T-helper 1 cell treated with Interleukin-12 subunit alpha and Interleukin-12 subunit beta and Interleukin-4 antibody, amounts not matched to agents 30 ng/mL and 1 ng/mL, for 36 hours (primary cell): ENCODE measurements at regions not wholly inside any gene's neighbourhood (a gene's known extent, or its start where the extent isn't known, plus 50 kb on each side); places are given as distances from the start of the nearest gene placed in this dataset.
"Not testable (repeated sequence)": the region's sequence is repeated elsewhere in the genome, so short reads cannot be mapped to it uniquely, and the experiment has no call there.

ENCODE experiments used
- intact Hi-C: fragments of 100-400 bp; cut with micrococcal nuclease; formaldehyde crosslinking; loops from one replicate; pipeline ENCODE4 v1.15.1; 2024

DNA sequence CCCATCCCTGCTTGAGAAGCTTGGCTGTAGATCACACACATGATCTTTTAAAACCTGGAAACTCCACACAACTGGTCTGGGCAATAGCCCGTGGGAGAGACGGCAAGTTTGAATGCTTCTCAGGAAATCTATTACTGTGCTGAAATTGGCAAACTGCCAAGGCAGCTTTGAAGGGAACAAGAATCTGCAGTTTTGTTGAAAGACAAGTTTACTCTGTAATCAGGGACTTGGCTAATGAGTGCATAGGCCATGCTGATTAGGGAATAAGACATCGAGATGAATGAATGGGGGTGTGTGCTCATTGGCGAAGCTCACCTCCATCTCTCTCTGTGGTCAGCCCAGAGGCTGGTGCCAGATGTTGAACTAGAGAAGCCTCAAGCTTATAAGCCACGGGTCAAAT, 218.8 kb downstream of the HIPK3 start:
- intact Hi-C loops = no loop called here

DNA sequence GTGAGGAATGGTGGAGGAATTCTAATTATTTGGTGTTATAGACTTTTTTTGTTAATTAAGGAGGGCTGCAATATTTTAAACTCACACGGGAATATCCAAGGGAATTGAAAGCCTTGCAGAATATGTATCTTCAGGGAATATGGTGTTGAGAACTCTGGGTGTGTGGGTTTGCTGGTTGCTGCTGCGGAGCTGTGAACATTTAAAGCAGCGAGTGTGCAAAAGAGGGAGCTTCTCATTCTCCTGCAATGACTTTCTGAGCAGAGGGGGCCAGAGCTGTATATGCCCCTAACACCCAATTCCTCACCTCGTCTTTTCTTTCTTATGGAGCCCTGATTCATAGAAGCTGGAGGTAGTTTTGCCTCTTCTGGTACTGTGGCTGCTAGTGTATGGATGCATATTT, 217.7 kb downstream of the HIPK3 start:
- intact Hi-C loops = no loop called here

DNA sequence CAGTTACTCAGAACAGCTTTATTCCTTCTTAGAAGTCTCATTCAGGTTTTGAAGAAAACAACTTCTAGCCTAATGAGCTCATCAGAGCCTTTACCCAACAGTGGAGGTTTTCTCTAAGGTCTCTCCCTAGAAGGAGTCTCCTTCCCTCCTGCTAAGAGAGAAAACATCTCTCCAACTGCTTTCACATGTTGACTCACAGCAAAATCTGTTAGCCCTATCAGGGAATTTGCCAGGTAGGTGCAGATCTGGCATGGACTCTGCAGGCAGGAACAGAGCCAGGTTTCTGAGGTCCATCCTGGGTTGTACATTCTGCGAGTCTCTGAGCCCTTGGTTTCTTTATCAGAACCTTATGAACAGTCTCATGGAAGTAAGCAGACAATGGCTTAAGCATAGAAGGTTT, 214.4 kb downstream of the HIPK3 start:
- intact Hi-C loops = no loop called here

DNA sequence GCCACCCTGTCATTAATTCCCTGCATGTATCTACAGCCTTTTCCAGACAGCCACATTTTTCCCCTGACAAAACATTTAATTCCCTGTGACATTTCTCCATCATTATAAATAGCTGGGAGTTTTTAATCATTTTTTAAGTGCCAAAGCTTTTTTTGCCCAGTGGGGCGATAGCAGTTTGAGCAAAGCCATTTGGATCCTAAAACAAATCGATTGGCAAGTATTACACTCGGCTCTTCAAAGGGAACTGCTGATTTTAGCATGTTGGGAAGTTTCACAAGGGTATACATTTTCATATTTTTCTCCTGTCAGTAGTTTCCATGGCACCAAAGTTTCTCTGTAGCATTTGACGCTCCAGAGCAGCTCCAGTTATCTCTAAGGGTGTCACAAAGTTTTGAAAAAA, 210.8 kb downstream of the HIPK3 start:
- intact Hi-C loops = no loop called here

DNA sequence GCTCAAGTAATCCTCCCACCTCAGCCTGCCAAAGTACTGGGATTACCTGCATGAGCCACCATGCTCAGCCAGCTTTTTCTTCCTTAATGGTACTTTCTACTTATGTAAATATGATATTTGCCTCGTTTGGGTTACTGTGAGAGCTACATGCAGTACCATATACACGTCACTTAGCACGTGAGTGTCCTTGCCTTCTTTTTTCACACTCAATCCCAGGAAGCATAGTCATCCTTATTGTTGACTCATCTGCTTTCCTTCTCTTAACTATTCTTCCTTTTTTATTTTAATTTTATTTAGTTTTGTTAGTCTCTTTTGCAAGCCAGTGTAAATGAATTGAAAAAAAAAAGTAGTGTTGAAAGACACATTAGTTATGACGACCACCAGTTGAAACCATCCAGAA, 205.9 kb downstream of the HIPK3 start:
- intact Hi-C loops = no loop called here

DNA sequence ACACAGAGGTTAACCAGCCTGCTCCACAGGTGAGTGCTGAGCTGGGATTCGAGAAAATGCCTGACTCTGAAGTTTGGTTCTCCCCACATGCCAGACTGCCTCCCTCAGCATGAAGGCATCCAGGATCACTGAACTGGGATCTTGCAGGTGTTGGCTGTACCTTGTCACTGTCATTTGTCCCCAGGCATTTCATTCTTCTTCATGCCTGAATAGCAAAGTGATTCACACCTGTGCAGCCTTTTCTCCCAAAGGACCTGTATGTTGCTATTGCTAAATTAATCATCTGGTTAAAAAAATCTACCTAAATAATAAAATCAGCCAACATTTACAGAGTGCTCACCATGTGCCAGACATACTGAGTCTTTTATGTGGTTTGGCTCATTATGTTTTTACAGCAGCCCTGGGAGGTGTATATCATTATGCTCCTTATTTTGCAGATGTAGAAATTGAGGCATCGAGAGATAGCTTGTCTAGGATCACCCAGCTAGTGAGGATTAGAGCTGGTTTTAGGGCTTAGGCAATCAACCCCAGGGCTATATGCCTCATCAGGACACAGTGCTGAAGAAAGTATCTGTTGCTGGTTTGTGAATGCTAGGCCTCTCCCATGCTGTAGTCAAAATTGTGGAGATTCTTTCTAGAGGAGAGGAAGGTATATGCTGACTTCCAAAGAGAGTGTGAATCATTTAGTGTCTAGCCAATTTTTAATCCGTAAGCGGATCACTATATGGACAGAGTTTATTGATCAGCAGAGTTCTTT, 204.4 kb downstream of the HIPK3 start:
- intact Hi-C loops = no loop called here

DNA sequence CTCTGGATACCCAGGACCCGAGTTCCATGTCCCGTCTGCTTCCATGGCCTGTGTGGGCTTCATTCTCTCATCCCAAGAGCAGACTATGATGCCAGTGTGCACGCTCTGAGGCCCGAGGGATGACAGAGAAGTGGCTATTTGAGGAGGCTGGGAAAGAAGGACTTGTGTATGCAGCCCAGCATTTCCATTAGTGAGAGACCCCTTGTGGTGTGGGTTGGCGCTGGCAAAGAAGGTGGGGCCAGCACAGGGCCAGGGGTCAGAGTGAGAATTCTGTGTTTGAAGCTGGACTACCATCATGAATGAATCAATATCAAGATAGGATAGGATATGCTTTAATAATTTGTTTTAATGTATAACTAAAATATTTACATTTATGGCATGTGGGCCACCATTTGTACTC, 200.8 kb downstream of the HIPK3 start:
- intact Hi-C loops = no loop called here

DNA sequence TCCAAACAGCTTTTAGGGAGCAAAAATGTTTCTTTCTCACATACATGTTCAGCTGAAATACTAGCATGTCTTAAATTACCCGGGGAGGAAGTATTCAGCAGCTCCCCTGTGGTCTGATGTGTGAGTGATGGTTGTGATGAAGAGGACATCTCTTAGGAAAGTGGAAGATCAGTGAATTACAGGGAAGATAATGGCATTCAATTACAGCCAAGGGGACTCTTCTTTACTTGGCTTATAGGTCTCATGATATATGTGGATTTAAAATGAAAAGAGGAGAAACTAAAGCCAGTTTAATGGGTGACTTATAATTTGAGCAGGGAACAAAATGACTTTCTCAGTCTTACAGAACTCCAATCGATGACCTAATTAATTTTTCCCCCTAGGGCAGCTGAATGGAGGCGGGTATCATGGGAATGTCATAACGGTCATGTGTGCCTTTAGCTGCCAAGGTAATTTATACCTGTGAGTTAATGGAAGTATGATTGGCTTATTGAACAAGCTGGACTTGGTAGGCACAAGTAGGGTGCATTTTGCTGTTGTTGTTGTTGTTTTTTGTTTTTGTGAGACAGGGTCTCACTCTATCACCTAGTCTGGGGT, 198.8 kb downstream of the HIPK3 start:
- intact Hi-C loops = no loop called here

DNA sequence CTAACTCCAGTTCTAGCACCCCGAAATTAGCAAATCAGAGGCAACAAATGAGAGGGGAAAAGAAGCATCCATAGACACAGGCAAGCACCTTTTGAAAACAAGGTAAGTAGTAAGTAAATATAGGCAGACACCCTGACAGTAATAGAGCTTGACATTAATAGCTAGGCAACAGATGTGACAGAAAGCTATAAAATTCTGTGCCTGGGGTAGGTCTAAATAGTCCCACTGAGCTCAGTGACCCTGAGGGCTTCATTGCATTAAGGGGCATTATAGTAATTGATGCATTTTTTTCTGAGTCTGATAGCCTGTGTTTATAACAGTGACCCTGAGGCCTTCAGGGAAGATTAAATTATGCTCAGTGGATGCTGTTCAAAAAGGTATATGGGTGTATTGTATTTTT, 197.1 kb downstream of the HIPK3 start:
- intact Hi-C loops = no loop called here

DNA sequence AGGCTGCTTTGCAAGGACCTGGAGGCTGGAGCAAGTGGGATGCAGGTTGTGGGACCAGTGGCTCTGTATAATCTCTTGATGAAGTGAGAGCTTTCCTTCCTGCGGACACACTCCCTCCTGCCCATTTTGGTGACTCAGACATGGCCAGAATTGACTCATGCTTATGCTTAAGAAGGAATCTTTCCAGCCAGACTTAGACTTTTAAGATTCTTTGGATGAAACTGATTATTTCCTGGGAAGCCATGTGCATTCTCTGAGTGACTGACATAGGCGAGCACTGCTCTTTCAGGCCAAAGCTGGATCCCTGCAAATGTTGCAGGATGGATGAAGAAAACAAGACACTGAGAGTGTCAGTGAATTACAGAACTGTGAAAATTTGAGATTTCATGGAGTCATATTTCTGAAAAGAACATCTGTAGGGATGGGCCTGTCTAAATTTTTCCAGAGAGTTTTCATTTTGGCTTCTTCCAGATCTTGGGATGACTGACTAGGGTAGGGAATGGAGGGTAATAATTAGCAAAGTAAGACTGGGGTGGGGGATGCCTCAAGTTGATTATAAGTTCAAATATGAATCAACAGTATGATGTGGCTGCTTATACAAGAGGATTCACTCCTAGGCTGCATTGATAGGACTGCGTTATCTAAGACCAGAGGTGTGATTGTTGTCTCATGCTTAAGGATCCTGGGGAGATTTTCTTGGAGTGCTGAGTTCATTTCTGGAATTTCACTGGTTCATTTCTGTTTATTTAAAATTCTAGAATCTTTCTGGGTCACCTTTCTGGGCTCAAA, 195.8 kb downstream of the HIPK3 start:
- intact Hi-C loops = no loop called here

DNA sequence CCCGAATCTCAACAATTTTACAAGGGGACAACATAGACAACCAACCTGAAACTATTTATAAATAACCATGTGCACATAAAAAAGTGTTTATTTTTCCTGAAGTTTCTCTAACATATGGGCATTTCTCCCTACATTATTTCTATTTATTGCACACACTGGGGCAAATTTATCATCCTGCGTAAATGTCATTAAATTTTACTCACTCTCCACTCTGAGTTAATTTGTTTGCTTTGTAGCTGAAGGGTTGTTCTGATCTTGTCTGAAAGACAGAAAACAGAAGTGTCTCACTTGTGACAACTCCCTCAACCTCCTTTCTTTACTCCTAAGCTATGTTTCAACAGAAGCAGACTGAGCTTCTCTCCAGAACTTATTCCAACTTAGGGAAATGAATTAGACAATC, 194.2 kb downstream of the HIPK3 start:
- intact Hi-C loops = no loop called here

DNA sequence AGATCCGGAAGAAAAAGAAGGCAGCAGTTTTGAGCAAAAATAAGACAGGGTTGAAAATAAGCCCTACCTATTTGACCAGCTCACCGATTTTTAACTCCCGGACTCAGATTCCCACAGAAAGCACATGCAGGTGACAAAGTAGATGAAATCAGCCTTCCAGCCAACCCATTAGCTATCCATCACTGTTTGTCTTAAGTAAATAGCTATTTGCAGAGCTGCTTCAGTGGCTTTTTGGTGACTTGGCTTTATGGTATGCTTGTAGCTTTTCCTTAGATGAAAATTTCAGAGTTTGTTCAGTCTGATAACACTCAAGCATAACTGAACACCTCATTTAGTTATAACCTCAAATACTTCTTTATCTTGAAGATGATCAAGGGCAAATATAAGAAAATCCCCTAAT, 192.6 kb downstream of the HIPK3 start:
- intact Hi-C loops = no loop called here

DNA sequence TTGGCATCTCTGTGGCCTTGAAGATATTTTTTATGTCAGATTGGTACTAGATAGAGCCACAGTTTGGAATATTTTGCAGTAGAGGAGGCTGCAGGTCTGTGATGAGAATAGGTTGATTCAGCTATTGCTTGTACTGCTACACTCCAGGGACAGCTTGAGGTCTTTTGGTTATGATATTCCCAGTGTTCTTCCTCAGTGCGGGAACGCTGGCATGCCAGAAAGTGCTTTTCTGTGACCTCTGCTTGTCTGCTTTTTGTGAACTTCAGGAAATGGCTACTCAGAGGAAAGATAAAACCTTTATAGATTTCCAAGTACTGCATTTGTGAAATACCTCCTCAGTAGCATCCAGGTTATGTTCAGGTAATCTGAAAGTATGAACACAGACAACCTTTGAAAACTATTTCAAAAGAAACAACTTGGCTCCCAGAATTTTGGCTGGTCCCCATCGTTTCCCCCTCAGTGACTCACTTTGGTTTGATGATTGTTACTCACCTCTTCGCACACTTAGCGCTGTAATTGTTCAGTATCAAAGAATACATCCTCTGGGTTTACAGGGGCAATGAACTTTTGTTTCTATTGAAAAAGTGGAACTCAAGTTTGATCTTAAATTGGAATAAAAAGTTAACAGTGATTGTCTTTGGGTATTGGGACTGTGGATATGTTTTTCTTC, 191.4 kb downstream of the HIPK3 start:
- intact Hi-C loops = no loop called here

DNA sequence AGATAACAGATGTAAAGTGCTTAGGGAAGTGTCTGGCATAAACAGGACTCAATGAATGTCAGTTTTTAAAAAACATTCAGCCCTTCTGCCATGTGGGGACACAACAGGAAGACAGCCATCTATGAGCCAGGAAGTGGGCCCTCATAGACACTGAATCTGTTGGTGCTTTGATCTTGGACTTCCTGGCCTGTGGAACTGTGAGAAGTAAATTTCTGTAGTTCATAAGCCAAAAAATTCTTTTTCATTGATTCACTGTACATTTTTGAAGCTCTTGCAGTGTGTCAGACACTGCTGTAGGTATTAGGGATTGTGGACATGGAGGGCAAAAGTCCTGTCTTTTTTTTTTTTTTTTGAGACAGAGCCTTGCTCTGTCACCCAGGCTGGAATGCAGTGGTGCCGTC, 188.6 kb downstream of the HIPK3 start:
- intact Hi-C loops = no loop called here

DNA sequence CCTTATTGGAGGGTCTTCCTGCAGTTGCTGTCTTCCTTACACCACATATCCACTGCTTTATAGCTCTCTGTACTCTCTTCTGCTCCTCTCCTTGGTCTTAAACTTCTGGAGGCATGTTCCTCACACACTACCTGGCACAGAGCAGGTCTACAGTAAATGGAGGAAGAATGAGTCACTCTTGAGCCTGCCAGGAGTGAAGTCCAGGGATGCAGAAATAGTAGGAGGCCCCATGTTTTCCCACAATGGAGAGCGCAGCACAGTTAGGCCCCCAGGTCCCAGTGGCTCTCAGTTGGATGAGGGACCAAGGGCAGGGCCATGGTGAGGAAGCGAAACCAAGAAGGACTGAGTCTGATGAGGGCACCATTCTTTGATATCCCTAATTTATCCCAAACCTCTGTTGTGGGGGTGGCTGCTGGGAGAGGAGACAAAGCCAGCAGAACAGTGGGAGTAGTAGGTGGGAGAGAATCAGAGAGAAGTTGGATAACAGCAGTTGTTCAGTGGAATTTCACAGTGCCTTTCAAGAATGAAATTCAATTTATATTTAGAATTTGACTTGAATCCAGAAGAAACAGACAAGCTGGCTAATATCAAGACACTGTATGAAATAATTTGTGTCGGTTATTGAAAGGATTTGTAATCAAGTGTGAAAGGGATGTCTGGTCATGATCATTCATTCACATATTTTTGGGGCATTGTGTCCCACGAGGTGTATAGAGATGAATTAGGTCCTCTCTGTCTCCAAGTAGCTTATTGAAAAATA, 187.8 kb downstream of the HIPK3 start:
- intact Hi-C loops = no loop called here

DNA sequence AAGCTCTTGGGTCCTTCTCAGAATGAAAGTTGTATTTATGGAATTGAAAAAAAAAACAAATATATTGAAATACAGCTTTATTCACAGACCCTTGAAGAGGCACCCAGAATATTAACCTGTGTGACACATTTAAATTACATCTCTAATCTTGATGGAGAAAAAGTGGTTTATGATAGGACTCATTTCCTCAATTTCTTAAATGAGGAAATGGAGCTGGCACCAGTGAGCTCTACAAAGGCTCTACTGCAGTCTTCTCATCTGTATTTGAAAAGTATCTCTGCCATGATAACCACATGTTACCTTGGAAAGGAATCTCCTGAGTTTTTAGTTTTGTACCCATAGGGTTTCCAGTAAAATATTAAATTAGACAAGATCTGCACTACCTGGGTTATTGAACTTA, 186.5 kb downstream of the HIPK3 start:
- intact Hi-C loops = no loop called here

DNA sequence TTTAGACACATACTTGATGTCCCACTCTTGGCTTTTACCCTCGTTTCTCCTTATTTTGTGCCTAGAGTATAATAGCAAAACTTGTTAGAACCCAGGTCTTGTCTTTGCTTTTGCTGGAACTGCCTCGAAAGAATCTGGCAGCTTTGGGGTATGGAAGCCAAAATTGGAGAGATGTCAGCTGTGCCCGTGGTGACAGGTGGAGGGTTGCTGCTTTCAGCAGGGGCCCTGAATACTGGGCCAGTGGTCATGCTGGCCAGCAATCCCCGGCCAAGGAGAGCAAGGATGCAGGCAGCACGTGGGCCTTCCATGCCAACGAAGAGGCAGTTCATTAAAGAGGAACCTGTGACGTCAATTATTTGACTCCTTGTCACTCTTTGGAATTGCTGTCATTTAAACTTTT, 181.1 kb downstream of the HIPK3 start:
- intact Hi-C loops = no loop called here

DNA sequence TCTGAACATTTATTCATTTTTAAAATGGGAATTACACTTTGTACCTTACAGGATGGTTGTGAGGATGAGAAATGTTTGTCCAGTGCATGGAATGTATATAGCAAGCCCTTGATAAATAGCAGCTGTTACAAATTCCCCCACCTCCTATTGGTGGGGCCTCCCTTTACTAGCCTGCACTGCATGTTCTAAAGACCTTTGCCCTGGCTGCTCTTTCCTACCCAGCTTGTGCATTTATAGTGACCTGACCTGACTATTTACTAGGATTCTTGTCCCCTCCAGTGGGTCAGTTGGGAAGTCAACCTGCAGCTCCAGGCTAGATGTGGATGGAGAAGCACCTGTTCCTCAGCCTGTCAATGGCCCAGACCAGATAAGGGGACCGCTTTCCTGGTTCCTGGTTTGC, 180.3 kb downstream of the HIPK3 start:
- intact Hi-C loops = no loop called here

DNA sequence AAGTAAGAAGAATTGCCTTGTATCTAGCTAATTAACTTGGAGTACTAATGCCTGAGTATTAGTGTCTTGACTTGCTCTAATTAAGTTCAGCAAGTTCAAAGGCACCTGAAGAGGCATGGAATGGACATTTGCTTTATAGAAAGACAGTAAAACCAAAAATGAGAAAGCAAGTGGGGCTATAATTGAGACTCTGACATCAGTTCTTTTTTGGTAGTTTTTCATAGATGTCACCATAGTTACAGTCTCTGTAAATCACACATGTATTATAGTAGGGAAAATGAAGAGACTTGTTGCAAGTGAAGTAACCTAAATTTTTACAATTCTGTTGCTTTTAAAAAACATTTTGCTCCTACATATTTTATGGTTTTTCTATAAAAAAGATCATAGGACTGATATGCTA, 178.0 kb downstream of the HIPK3 start:
- intact Hi-C loops = no loop called here

DNA sequence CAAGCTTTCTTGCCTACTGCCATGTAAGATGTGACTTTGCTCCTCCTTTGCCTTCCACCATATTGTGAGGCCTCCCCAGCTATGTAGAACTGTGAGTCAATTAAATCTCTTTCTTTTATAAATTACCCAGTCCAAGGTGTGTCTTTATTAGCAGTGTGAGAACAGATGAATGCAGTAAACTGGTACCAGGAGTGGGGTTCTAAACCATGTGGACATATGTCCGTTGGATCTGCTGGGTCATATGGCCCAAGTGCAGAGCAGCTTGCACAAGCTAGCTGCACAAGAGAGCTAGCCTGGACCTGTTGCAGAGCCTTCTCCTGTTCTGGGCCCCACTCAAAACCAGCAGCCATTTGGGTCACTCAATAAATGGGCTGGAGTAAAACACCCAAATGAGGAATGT, 177.1 kb downstream of the HIPK3 start:
- intact Hi-C loops = no loop called here

DNA sequence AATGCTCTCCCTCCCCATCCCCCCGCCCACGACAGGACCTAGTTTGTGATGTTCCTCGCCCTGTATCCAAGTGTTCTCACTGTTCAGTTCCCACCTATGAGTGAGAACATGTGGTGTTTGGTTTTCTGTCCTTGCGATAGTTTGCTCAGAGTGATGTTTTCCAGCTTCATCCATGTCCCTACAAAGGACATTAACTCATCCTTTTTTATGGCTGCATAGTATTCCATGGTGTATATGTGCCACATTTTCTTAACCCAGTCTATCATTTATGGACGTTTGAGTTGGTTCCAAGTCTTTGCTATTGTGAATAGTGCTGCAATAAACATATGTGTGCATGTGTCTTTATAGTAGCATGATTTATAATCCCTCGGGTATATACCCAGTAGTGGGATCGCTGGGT, 171.3 kb downstream of the HIPK3 start:
- intact Hi-C loops = not testable (repeated sequence)
